Stimulated activated effector memory CD8-positive, alpha-beta T cell treated with anti-CD3 and anti-CD28 coated beads, Interleukin-12 subunit alpha, Interleukin-12 subunit beta, amount 100 ng/mL, for 72 hours (primary cell): ENCODE measurements at regions not wholly inside any gene's neighbourhood (a gene's known extent, or its start where the extent isn't known, plus 50 kb on each side); places are given as distances from the start of the nearest gene placed in this dataset.
A peak's percentile ranks its signal among the peaks of the same experiment; 100 is the strongest.
"Not testable (repeated sequence)": the region's sequence is repeated elsewhere in the genome, so short reads cannot be mapped to it uniquely, and the experiment has no call there.

Source experiments
- ATAC-seq: fragments of 150-1000 bp; cut with Tn5 transposase; 2 replicates; pipeline ENCODE4 v1.10.0; 2021
- DNase-seq, 2 donors: peaks; one replicate each; pipeline ENCODE4 v3.0.0; 2021 to 2022; ENCODE audit warnings: low spot score in 2 of 2
- H3K27ac Mint-ChIP-seq: one replicate; pipeline ENCODE4 v1.8.0; 2022; ENCODE audit warnings: mild to moderate bottlenecking, mixed read lengths
- H3K36me3 Mint-ChIP-seq: one replicate; pipeline ENCODE4 v1.8.0; 2022; ENCODE audit warnings: mild to moderate bottlenecking, mixed read lengths
- H3K4me1 Mint-ChIP-seq: one replicate; pipeline ENCODE4 v1.8.0; 2022; ENCODE audit warnings: mixed read lengths
- H3K4me3 Mint-ChIP-seq: one replicate; pipeline ENCODE4 v1.8.0; 2022; ENCODE audit warnings: mild to moderate bottlenecking, mixed read lengths
- H3K9me3 Mint-ChIP-seq: one replicate; pipeline ENCODE4 v1.8.0; 2022; ENCODE audit warnings: mixed read lengths

GRCh38 chr4:56575820-56576429 lies 70.3 kb downstream of the ARL9 start:
- no peak overlapping the region for H3K4me3 Mint-ChIP-seq
- no peaks in the 10 kb centered on the region for H3K36me3 Mint-ChIP-seq
- ATAC-seq (no peak), DNase-seq (no peak)
- H3K27ac Mint-ChIP-seq = peak overlapping the region; percentile 32
- no peaks in the 10 kb centered on the region for H3K9me3 Mint-ChIP-seq
- H3K4me1 Mint-ChIP-seq = peaks cover 5% of the 10 kb centered on the region

- not testable (repeated sequence) for DNase-seq, H3K36me3 Mint-ChIP-seq, H3K4me3 Mint-ChIP-seq, ATAC-seq, H3K9me3 Mint-ChIP-seq, H3K4me1 Mint-ChIP-seq, H3K27ac Mint-ChIP-seq
Measured at GRCh38 chr4:56592417-56592816, 86.8 kb downstream of the ARL9 start.
